Body of pancreas (tissue), 4 donors: ENCODE measurements at regions not wholly inside any gene's neighbourhood (a gene's known extent, or its start where the extent isn't known, plus 50 kb on each side); places are given as distances from the start of the nearest gene placed in this dataset.
"Not testable (repeated sequence)": the region's sequence is repeated elsewhere in the genome, so short reads cannot be mapped to it uniquely, and the experiment has no call there.

ENCODE experiments used
- CTCF ChIP-seq, 7 experiments: fragments of 450-650 bp in 4 of 7; fragments of 200-600 bp in 3 of 7; sonication (generic) in 3 of 7; IDR thresholded peaks; one replicate each; pipeline ENCODE4 v1.5.1; 2016 to 2019; ENCODE audit warnings: antibody characterized with exemption in 7 of 7
- POLR2A ChIP-seq, 3 donors: fragments of 450-650 bp; IDR thresholded peaks; one replicate each; pipeline ENCODE4 v1.6.1; 2016; ENCODE audit warnings: antibody characterized with exemption in 3 of 3, mild to moderate bottlenecking in 2 of 3

GRCh38 chr10:42243002-42243401 lies 395.4 kb downstream of the ZNF33B start:
- not testable (repeated sequence) for TF ChIP-seq CTCF, POLR2A (IDR thresholded peaks at IDR 0.05)
